Stimulated activated naive CD8-positive, alpha-beta T cell treated with anti-CD3 and anti-CD28 coated beads, Interleukin-15, Interleukin-2, amounts not matched to agents 100 ng/mL and 50 ng/mL, for 24 hours (primary cell): ENCODE measurements at regions not wholly inside any gene's neighbourhood (a gene's known extent, or its start where the extent isn't known, plus 50 kb on each side); places are given as distances from the start of the nearest gene placed in this dataset.
A peak's percentile ranks its signal among the peaks of the same experiment; 100 is the strongest.

ENCODE experiments used
- H3K27ac Mint-ChIP-seq: one replicate; pipeline ENCODE4 v1.8.0; 2021; ENCODE audit warnings: mild to moderate bottlenecking, mixed read lengths
- H3K27me3 Mint-ChIP-seq: one replicate; pipeline ENCODE4 v1.8.0; 2021; ENCODE audit warnings: mixed read lengths
- H3K36me3 Mint-ChIP-seq: one replicate; pipeline ENCODE4 v1.8.0; 2021; ENCODE audit warnings: low read depth, mixed read lengths
- H3K4me1 Mint-ChIP-seq: one replicate; pipeline ENCODE4 v1.8.0; 2021; ENCODE audit warnings: low read depth, mixed read lengths
- H3K4me3 Mint-ChIP-seq: one replicate; pipeline ENCODE4 v1.8.0; 2021; ENCODE audit warnings: mild to moderate bottlenecking, mixed read lengths
- H3K9me3 Mint-ChIP-seq: one replicate; pipeline ENCODE4 v1.8.0; 2021; ENCODE audit warnings: mixed read lengths

- H3K9me3 Mint-ChIP-seq = no peaks in the 10 kb centered on the region
These were observed 195.2 kb upstream of the C1QTNF7 start for GRCh38 chr4:15232366-15233263.

GRCh38 chr4:15233264-15233597 is 194.6 kb upstream of the C1QTNF7 start:
- no peaks in the 10 kb centered on the region for H3K36me3 Mint-ChIP-seq
- H3K27ac Mint-ChIP-seq = peak overlapping the region; percentile 72
- H3K9me3 Mint-ChIP-seq = no peaks in the 10 kb centered on the region
- peak overlapping the region; percentile 65 for H3K4me3 Mint-ChIP-seq
- no peaks in the 10 kb centered on the region for H3K27me3 Mint-ChIP-seq
- H3K4me1 Mint-ChIP-seq = peaks cover 51% of the 10 kb centered on the region

More at GRCh38 chr4:15232366-15233263, 195.2 kb upstream of the C1QTNF7 start:
- H3K36me3 Mint-ChIP-seq = no peaks in the 10 kb centered on the region
- H3K4me1 Mint-ChIP-seq = peaks cover 46% of the 10 kb centered on the region
- H3K27ac Mint-ChIP-seq = peak overlapping the region; percentile 72
- no peaks in the 10 kb centered on the region for H3K27me3 Mint-ChIP-seq
- H3K4me3 Mint-ChIP-seq = peak overlapping the region; percentile 65

GRCh38 chr4:15233626-15234025 is 194.2 kb upstream of the C1QTNF7 start:
- peak overlapping the region; percentile 72 for H3K27ac Mint-ChIP-seq
- no peaks in the 10 kb centered on the region for H3K9me3 Mint-ChIP-seq
- no peaks in the 10 kb centered on the region for H3K27me3 Mint-ChIP-seq
- H3K4me1 Mint-ChIP-seq = peaks cover 55% of the 10 kb centered on the region
- peak overlapping the region; percentile 65 for H3K4me3 Mint-ChIP-seq
- H3K36me3 Mint-ChIP-seq = no peaks in the 10 kb centered on the region

- peak overlapping the region; percentile 72 for H3K27ac Mint-ChIP-seq
- H3K9me3 Mint-ChIP-seq = no peaks in the 10 kb centered on the region
- H3K4me1 Mint-ChIP-seq = peaks cover 56% of the 10 kb centered on the region
- no peaks in the 10 kb centered on the region for H3K27me3 Mint-ChIP-seq
- H3K4me3 Mint-ChIP-seq = peak overlapping the region; percentile 65
- no peaks in the 10 kb centered on the region for H3K36me3 Mint-ChIP-seq
These were observed 193.5 kb upstream of the C1QTNF7 start for GRCh38 chr4:15234116-15234855.

GRCh38 chr4:15234856-15235126 is 193.0 kb upstream of the C1QTNF7 start:
- Mint-ChIP-seq H3K27me3 (no peaks in the 10 kb centered on the region), H3K27ac (no peak overlapping the region), H3K9me3 (no peaks in the 10 kb centered on the region), H3K4me1 (peaks cover 56% of the 10 kb centered on the region), H3K36me3 (no peaks in the 10 kb centered on the region), H3K4me3 (no peak overlapping the region)

GRCh38 chr4:15235135-15235534 is 192.7 kb upstream of the C1QTNF7 start:
- H3K4me3 Mint-ChIP-seq = no peak overlapping the region
- no peaks in the 10 kb centered on the region for H3K27me3 Mint-ChIP-seq
- H3K36me3 Mint-ChIP-seq = no peaks in the 10 kb centered on the region
- H3K4me1 Mint-ChIP-seq = peaks cover 56% of the 10 kb centered on the region
- H3K27ac Mint-ChIP-seq = no peak overlapping the region
- H3K9me3 Mint-ChIP-seq = no peaks in the 10 kb centered on the region

- Mint-ChIP-seq H3K4me1 (peaks cover 44% of the 10 kb centered on the region), H3K4me3 (no peak overlapping the region), H3K9me3 (no peaks in the 10 kb centered on the region), H3K27ac (peak overlapping the region; percentile 19), H3K36me3 (no peaks in the 10 kb centered on the region), H3K27me3 (no peaks in the 10 kb centered on the region)
These were observed 190.1 kb upstream of the C1QTNF7 start for GRCh38 chr4:15237648-15238230.

- Mint-ChIP-seq H3K36me3 (no peaks in the 10 kb centered on the region), H3K27me3 (no peaks in the 10 kb centered on the region), H3K4me3 (no peak overlapping the region), H3K27ac (peak overlapping the region; percentile 29), H3K9me3 (no peaks in the 10 kb centered on the region), H3K4me1 (peaks cover 34% of the 10 kb centered on the region)
These were observed 189.1 kb upstream of the C1QTNF7 start for GRCh38 chr4:15238720-15239119.

GRCh38 chr4:15239866-15240265 is 188.0 kb upstream of the C1QTNF7 start:
- Mint-ChIP-seq H3K4me3 (no peak overlapping the region), H3K4me1 (peaks cover 24% of the 10 kb centered on the region), H3K36me3 (no peaks in the 10 kb centered on the region), H3K27me3 (no peaks in the 10 kb centered on the region), H3K27ac (no peak overlapping the region), H3K9me3 (no peaks in the 10 kb centered on the region)

- Mint-ChIP-seq H3K36me3 (no peaks in the 10 kb centered on the region), H3K27me3 (no peaks in the 10 kb centered on the region), H3K27ac (no peak overlapping the region), H3K4me3 (no peak overlapping the region), H3K4me1 (peaks cover 22% of the 10 kb centered on the region), H3K9me3 (no peaks in the 10 kb centered on the region)
These were observed 187.1 kb upstream of the C1QTNF7 start for GRCh38 chr4:15240764-15241163.

GRCh38 chr4:15242021-15242420 is 185.8 kb upstream of the C1QTNF7 start:
- no peaks in the 10 kb centered on the region for H3K27me3 Mint-ChIP-seq
- peaks cover 20% of the 10 kb centered on the region for H3K4me1 Mint-ChIP-seq
- H3K27ac Mint-ChIP-seq = no peak overlapping the region
- no peak overlapping the region for H3K4me3 Mint-ChIP-seq
- H3K36me3 Mint-ChIP-seq = no peaks in the 10 kb centered on the region
- no peaks in the 10 kb centered on the region for H3K9me3 Mint-ChIP-seq

GRCh38 chr4:15244354-15244753 is 183.5 kb upstream of the C1QTNF7 start:
- H3K4me3 Mint-ChIP-seq = no peak overlapping the region
- no peak overlapping the region for H3K27ac Mint-ChIP-seq
- no peaks in the 10 kb centered on the region for H3K27me3 Mint-ChIP-seq
- H3K9me3 Mint-ChIP-seq = no peaks in the 10 kb centered on the region
- peaks cover 5% of the 10 kb centered on the region for H3K4me1 Mint-ChIP-seq
- no peaks in the 10 kb centered on the region for H3K36me3 Mint-ChIP-seq

- H3K4me1 Mint-ChIP-seq = peaks cover 5% of the 10 kb centered on the region
- H3K27ac Mint-ChIP-seq = no peak overlapping the region
- no peaks in the 10 kb centered on the region for H3K27me3 Mint-ChIP-seq
- H3K36me3 Mint-ChIP-seq = no peaks in the 10 kb centered on the region
- no peak overlapping the region for H3K4me3 Mint-ChIP-seq
- no peaks in the 10 kb centered on the region for H3K9me3 Mint-ChIP-seq
These were observed 182.8 kb upstream of the C1QTNF7 start for GRCh38 chr4:15245006-15245530.

- Mint-ChIP-seq H3K27ac (no peak overlapping the region), H3K36me3 (no peaks in the 10 kb centered on the region), H3K27me3 (no peaks in the 10 kb centered on the region), H3K4me1 (peaks cover 2% of the 10 kb centered on the region), H3K4me3 (no peak overlapping the region), H3K9me3 (no peaks in the 10 kb centered on the region)
These were observed 177.8 kb upstream of the C1QTNF7 start for GRCh38 chr4:15250021-15250441.

- Mint-ChIP-seq H3K9me3 (no peaks in the 10 kb centered on the region), H3K27ac (no peak overlapping the region), H3K4me3 (no peak overlapping the region), H3K4me1 (no peaks in the 10 kb centered on the region), H3K27me3 (no peaks in the 10 kb centered on the region), H3K36me3 (no peaks in the 10 kb centered on the region)
These were observed 174.5 kb upstream of the C1QTNF7 start for GRCh38 chr4:15253349-15253748.
